GM23338 (cell line): ENCODE measurements at regions not wholly inside any gene's neighbourhood (a gene's known extent, or its start where the extent isn't known, plus 50 kb on each side); places are given as distances from the start of the nearest gene placed in this dataset.

Experiments
- CREB1 ChIP-seq: fragments of 250-450 bp; sonication (Bioruptor Pico); IDR thresholded peaks from 2 replicates; pipeline ENCODE4 v1.5.0; 2020; ENCODE audit warnings: low read depth, mild to moderate bottlenecking, moderate library complexity
- CTCF ChIP-seq, 2 experiments: fragments of 200-600 bp in 1 of 2; sonication (generic) in 1 of 2; conservative IDR thresholded peaks; 2 replicates each; pipeline versions ENCODE4 v1.5.1 to v1.6.1; 2016 to 2017; ENCODE audit warnings: antibody characterized with exemption in 2 of 2, low read depth in 2 of 2, mild to moderate bottlenecking in 2 of 2, moderate library complexity in 1 of 2
- ETS1 ChIP-seq: IDR thresholded peaks from 2 replicates; pipeline ENCODE4 v1.6.1; 2016; ENCODE audit warnings: antibody characterized with exemption
- EZH2 ChIP-seq: fragments of 200-600 bp; sonication (generic); IDR thresholded peaks from one replicate; pipeline ENCODE4 v1.8.0; 2017; ENCODE audit warnings: antibody characterized with exemption, mild to moderate bottlenecking, low read depth; ENCODE audit not compliant: unreplicated experiment
- EZH2phosphoT487 ChIP-seq: fragments of 200-600 bp; sonication (generic); IDR thresholded peaks from one replicate; pipeline ENCODE4 v1.8.1; 2018; ENCODE audit warnings: antibody characterized with exemption; ENCODE audit not compliant: unreplicated experiment
- JUNB ChIP-seq: IDR thresholded peaks from one replicate; pipeline ENCODE4 v1.6.1; 2016; ENCODE audit warnings: antibody characterized with exemption; ENCODE audit not compliant: unreplicated experiment
- NANOG ChIP-seq: IDR thresholded peaks from 2 replicates; pipeline ENCODE4 v1.6.1; 2016; ENCODE audit warnings: antibody characterized with exemption, borderline replicate concordance
- POLR2AphosphoS5 ChIP-seq: IDR thresholded peaks from 2 replicates; pipeline ENCODE4 v1.6.1; 2016; ENCODE audit warnings: antibody characterized with exemption, low read depth
- REST ChIP-seq: IDR thresholded peaks from one replicate; pipeline ENCODE4 v1.6.1; 2018; ENCODE audit warnings: antibody characterized with exemption; ENCODE audit not compliant: unreplicated experiment
- STAT1 ChIP-seq: IDR thresholded peaks from one replicate; pipeline ENCODE4 v1.6.1; 2016; ENCODE audit warnings: antibody characterized with exemption; ENCODE audit not compliant: unreplicated experiment
- ZNF114 ChIP-seq: fragments of 250-450 bp; sonication (Bioruptor Pico); IDR thresholded peaks from 2 replicates; pipeline ENCODE4 v1.5.0; 2020; ENCODE audit warnings: mild to moderate bottlenecking, moderate library complexity
- ZNF331 ChIP-seq: fragments of 250-450 bp; sonication (Bioruptor Pico); IDR thresholded peaks from 2 replicates; pipeline ENCODE4 v1.5.0; 2020; ENCODE audit warnings: low read depth, mild to moderate bottlenecking, moderate library complexity
- ZNF462 ChIP-seq: fragments of 250-450 bp; sonication (Bioruptor Pico); IDR thresholded peaks from 2 replicates; pipeline ENCODE4 v1.5.0; 2020; ENCODE audit warnings: mild to moderate bottlenecking, moderate library complexity

- TF ChIP-seq CTCF (conservative IDR thresholded peaks at IDR 0.05; ENCODE audit: low read depth in 2 of 2) (no peak), EZH2 (no peak), REST (no peak), CREB1 (CRISPR knock-in tag) (no peak), JUNB (no peak), POLR2AphosphoS5 (no peak), EZH2phosphoT487 (no peak), NANOG (no peak), ETS1 (no peak), ZNF331 (CRISPR knock-in tag) (no peak), ZNF462 (CRISPR knock-in tag) (no peak), STAT1 (no peak), ZNF114 (no peak)
These were observed 134.2 kb upstream of the HNRNPA3 start for GRCh38 chr2:177078416-177078815.
